ENCODE measurements at regions not wholly inside any gene's neighbourhood (a gene's known extent, or its start where the extent isn't known, plus 50 kb on each side); places are given as distances from the start of the nearest gene placed in this dataset.
A peak's percentile ranks its signal among the peaks of the same experiment; 100 is the strongest.

GRCh38 chr6:88296694-88297093, 130.5 kb upstream of the CNR1 start:
- in situ Hi-C loops (cut with HindIII; ENCODE audit: low sequenced_read_pairs) = no loop called here
- DNase-seq (ENCODE audit: low spot score) = peak; percentile 6

GRCh38 chr6:88295663-88296062, 129.5 kb upstream of the CNR1 start:
- DNase-seq (ENCODE audit: low spot score) = no peak
- in situ Hi-C loops (cut with HindIII; ENCODE audit: low sequenced_read_pairs) = no loop called here

- in situ Hi-C loops (cut with HindIII; ENCODE audit: low sequenced_read_pairs) = no loop called here
- no peak for DNase-seq (ENCODE audit: low spot score)
These were observed 128.6 kb upstream of the CNR1 start for GRCh38 chr6:88294702-88295101.

GRCh38 chr6:88290411-88290810, 124.3 kb upstream of the CNR1 start:
- no peak for DNase-seq (ENCODE audit: low spot score)
- in situ Hi-C loops (cut with HindIII; ENCODE audit: low sequenced_read_pairs) = no loop called here

- in situ Hi-C loops (cut with HindIII; ENCODE audit: low sequenced_read_pairs) = no loop called here
- no peak for DNase-seq (ENCODE audit: low spot score)
These were observed 121.5 kb upstream of the CNR1 start for GRCh38 chr6:88287696-88288095.

GRCh38 chr6:88276331-88276730, 110.2 kb upstream of the CNR1 start:
- no peak for DNase-seq (ENCODE audit: low spot score)
- in situ Hi-C loops (cut with HindIII; ENCODE audit: low sequenced_read_pairs) = no loop called here

GRCh38 chr6:88268508-88268907, 102.4 kb upstream of the CNR1 start:
- DNase-seq (ENCODE audit: low spot score) = no peak
- in situ Hi-C loops (cut with HindIII; ENCODE audit: low sequenced_read_pairs) = no loop called here

- in situ Hi-C loops (cut with HindIII; ENCODE audit: low sequenced_read_pairs) = no loop called here
- DNase-seq (ENCODE audit: low spot score) = peak; percentile 66
These were observed 100.0 kb upstream of the CNR1 start for GRCh38 chr6:88266126-88266525.

- in situ Hi-C loops (cut with HindIII; ENCODE audit: low sequenced_read_pairs) = no loop called here
- peak; percentile 19 for DNase-seq (ENCODE audit: low spot score)
These were observed 97.4 kb upstream of the CNR1 start for GRCh38 chr6:88263591-88263990.

GRCh38 chr6:88262332-88262731, 96.2 kb upstream of the CNR1 start:
- in situ Hi-C loops (cut with HindIII; ENCODE audit: low sequenced_read_pairs) = no loop called here
- DNase-seq (ENCODE audit: low spot score) = no peak

- DNase-seq (ENCODE audit: low spot score) = no peak
- in situ Hi-C loops (cut with HindIII; ENCODE audit: low sequenced_read_pairs) = no loop called here
These were observed 85.2 kb upstream of the CNR1 start for GRCh38 chr6:88251301-88251700.

- in situ Hi-C loops (cut with HindIII; ENCODE audit: low sequenced_read_pairs) = no loop called here
- no peak for DNase-seq (ENCODE audit: low spot score)
These were observed 82.7 kb upstream of the CNR1 start for GRCh38 chr6:88248709-88249321.

- in situ Hi-C loops (cut with HindIII; ENCODE audit: low sequenced_read_pairs) = no loop called here
- DNase-seq (ENCODE audit: low spot score) = no peak
These were observed 80.5 kb upstream of the CNR1 start for GRCh38 chr6:88246654-88247053.

- in situ Hi-C loops (cut with HindIII; ENCODE audit: low sequenced_read_pairs) = no loop called here
- no peak for DNase-seq (ENCODE audit: low spot score)
These were observed 78.6 kb upstream of the CNR1 start for GRCh38 chr6:88244721-88245120.

GRCh38 chr6:88238901-88239300, 72.8 kb upstream of the CNR1 start:
- in situ Hi-C loops (cut with HindIII; ENCODE audit: low sequenced_read_pairs) = no loop called here

GRCh38 chr6:88238065-88238464, 71.9 kb upstream of the CNR1 start:
- DNase-seq (ENCODE audit: low spot score) = no peak
- in situ Hi-C loops (cut with HindIII; ENCODE audit: low sequenced_read_pairs) = no loop called here

More at GRCh38 chr6:88238901-88239300, 72.8 kb upstream of the CNR1 start:
- DNase-seq (ENCODE audit: low spot score) = peak; percentile 74

- in situ Hi-C loops (cut with HindIII; ENCODE audit: low sequenced_read_pairs) = no loop called here
- DNase-seq (ENCODE audit: low spot score) = no peak
These were observed 70.6 kb upstream of the CNR1 start for GRCh38 chr6:88236612-88237360.

- no peak for DNase-seq (ENCODE audit: low spot score)
- in situ Hi-C loops (cut with HindIII; ENCODE audit: low sequenced_read_pairs) = no loop called here
These were observed 66.6 kb upstream of the CNR1 start for GRCh38 chr6:88232753-88233152.

GRCh38 chr6:88223298-88223697, 57.2 kb upstream of the CNR1 start:
- DNase-seq (ENCODE audit: low spot score) = no peak
- in situ Hi-C loops (cut with HindIII; ENCODE audit: low sequenced_read_pairs) = no loop called here

- DNase-seq (ENCODE audit: low spot score) = no peak
These were observed 54.3 kb upstream of the CNR1 start for GRCh38 chr6:88220493-88220892.

GRCh38 chr6:88216182-88216581, 50.0 kb upstream of the CNR1 start:
- in situ Hi-C loops (cut with HindIII; ENCODE audit: low sequenced_read_pairs) = no loop called here
- DNase-seq (ENCODE audit: low spot score) = no peak

More at GRCh38 chr6:88220493-88220892, 54.3 kb upstream of the CNR1 start:
- in situ Hi-C loops (cut with HindIII; ENCODE audit: low sequenced_read_pairs) = no loop called here

Measured in G401 (cell line).